ENCODE measurements at regions not wholly inside any gene's neighbourhood (a gene's known extent, or its start where the extent isn't known, plus 50 kb on each side); places are given as distances from the start of the nearest gene placed in this dataset.

GRCh38 chr13:61684976-61685681 is 269.5 kb upstream of the PCDH20 start:
- TF ChIP-seq ZFP3 (CRISPR knock-in tag; IDR thresholded peaks at IDR 0.05) (no peak), CSRNP3 (CRISPR knock-in tag; IDR thresholded peaks at IDR 0.05) (no peak), ARNTL (CRISPR knock-in tag; IDR thresholded peaks at IDR 0.05; ENCODE audit: borderline replicate concordance, low read depth) (no peak), SNAI2 (CRISPR knock-in tag; IDR thresholded peaks at IDR 0.05) (no peak), PATZ1 (CRISPR knock-in tag; IDR thresholded peaks at IDR 0.05; ENCODE audit: borderline replicate concordance) (no peak), GLIS3 (CRISPR knock-in tag; IDR thresholded peaks at IDR 0.05) (no peak), BACH2 (CRISPR knock-in tag; IDR thresholded peaks at IDR 0.05; ENCODE audit: borderline replicate concordance) (no peak), TSHZ2 (CRISPR knock-in tag; IDR thresholded peaks at IDR 0.05) (no peak)
